Limb (tissue), 2 donors: ENCODE measurements at regions not wholly inside any gene's neighbourhood (a gene's known extent, or its start where the extent isn't known, plus 50 kb on each side); places are given as distances from the start of the nearest gene placed in this dataset.

Experiments
- DNase-seq, 2 donors: peaks; one replicate each; pipeline ENCODE4 v3.0.0-alpha.2; 2016; ENCODE audit errors: extremely low spot score in 2 of 2

DNA sequence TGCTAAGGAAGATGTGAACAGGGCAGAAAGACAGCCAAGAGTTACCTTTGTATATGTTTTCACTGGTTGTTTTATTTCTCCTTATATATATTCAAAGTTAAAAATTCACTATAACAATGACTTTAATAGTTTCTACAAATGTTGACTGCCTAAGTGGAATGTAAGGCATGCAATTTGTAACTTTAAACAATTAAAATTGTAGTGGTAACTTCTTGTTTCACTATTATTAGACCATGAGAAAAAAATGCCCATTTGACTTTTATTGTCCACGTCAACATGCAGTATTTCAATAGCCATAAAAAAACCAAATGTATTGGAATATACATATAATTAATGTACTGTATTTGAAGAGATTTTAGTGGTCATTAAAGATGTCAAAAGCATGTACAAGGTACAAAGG, 340.7 kb upstream of the CBLB start:
- DNase-seq: no peak

DNA sequence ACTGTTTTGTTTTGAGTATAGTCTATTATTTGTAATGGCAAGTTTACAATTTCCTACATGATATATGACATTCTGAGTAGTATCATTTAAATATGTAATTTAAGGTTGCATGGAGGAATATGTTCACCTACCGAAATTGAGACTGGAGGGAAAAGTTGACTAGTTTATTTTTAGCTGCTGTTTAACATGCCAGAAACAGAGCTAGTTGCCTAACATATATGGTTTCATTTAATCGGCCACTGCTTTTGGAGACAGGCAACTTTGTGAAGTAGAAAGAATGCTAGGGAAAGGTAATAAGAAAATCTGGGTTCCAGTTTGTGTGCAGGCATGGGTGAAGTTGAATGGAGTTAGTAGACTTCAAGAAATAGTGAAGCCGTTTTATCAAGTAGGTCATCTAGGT, 342.1 kb upstream of the CBLB start:
- no peak for DNase-seq

DNA sequence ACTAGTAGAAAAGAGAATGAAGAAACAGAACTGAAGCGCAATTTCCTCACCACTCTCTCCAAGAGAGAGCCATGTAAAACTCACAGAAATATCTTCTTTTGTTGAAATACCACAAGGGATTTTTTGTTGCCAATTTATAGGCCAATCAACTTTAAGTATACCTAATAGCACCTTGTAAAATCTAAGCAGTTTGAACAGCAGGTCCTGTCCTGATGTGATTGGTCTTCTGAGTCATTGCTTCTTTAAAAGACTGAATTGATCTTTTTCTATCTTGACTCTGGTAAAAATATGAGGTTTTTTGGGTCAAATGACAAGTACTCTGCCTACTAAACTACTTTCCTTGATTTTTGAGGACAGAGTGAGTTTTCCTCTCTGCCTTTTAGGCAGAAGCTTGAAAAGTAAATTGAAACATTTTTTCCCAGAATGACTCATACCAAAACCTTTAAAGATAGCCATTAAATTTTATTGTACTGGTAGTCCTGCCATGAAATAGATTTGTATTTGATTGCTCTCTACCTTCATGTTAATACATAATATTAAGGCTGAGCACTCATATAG, 343.9 kb upstream of the CBLB start:
- DNase-seq: no peak

DNA sequence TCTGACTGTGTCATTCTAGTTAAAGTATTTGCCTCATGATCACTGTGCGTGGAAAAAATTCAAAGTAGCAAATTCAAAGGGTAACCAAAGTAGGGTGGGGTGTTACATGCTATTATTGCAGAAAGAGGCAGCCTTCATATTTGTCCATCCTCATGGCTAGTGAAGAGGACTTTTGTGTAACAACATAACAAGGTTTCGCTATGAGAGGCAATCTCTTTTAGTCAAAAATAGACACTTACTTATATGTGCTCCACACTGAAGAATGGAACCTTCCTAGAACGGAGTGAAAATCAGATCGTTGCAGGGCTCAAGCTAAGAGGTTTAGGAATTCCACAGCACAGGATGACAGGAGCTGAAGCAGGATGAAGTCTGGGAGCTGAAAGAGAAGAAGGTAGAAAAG, 345.1 kb upstream of the CBLB start:
- no peak for DNase-seq

DNA sequence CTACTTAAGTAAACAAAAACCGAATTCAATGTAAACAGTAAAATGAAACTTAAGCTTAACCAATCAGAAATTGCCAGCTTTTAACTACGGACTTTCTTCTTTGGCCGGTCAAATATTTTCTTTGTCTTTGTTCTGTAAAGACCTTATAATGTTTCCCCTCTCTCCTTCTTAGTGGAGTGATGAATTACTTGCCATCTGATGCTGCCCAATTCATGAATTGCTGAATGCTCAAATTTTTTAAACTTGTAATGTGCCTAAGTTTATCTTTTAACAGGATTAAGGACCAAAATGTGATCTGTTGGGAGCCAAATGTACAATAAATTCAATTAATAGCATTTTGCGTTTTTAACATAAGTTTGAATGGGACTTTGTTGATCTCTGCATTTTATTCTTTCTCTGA, 345.8 kb upstream of the CBLB start:
- no peak for DNase-seq

DNA sequence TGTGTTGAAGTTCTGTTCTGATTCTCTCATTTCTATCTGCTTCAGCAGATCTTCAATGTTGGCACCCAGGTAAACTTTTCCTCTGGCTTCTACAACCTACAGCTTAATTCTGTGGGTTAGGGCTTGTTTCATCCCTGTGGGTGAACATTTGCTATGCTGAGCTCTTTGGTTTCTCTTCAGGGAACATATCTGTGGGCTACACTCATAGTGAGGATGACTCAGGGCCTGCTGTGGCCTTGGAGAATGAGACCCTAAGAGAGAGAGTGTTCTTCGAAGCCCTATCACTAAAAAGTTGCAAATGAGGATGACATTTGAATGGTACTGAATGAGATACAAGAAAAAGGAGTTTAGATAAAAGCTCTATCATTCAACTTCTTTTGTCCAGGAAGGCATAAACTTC, 346.2 kb upstream of the CBLB start:
- no peak for DNase-seq

DNA sequence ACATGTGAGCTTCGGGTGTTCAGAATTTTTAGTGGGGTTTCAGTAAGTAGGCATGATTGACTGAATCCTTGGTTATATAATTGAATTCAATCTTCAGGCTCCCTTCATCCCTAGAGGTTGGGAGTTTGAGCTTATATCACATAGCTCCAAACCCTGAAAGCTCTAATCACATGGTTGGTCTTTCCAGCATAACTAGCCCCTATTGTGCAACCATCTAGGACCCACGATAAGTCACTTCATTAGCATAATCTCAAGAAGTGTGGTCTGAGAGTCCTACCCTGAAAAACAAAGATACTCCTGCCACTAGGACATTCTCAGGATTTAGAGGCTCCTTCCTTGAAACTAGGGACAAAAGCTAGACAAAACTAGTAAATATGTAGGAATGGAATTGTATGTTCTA, 348.9 kb upstream of the CBLB start:
- no peak for DNase-seq

DNA sequence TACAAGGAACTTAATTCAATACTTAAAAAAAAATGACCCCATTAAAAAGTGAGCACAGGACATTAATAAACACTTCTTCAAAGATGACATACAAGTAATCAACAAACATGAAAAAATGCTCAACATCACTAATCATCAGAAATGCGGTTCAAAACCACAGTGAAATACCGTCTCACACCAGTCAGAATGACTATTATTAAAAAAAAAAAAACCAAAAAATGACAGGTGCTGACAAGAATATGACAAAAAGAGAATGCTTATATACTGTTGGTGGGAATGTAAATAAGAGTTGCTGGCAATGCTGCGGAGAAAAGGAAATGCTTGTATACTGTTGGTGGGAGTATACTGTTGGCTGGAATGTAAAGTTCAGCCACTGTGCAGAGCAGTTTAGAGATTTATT, 358.3 kb upstream of the CBLB start:
- DNase-seq: no peak

DNA sequence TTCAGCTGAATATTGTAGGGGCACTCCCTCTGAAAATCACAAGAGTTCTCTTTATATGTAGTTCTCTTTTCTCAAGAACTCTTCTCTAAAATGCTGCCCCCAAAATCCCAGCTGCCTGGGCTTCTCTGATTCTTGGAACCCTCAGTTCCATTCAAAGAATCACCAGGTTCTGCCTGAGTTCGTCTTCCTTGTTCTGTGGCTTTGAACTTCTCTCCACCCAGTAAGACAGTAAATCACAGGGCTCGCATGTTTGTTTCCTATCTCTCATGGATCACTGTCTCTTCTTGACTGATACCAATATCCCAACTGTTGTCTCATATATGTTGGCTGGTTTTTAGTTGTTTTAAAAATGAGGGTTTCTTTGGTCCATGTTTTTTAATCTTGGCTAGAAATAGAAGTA, 359.5 kb upstream of the CBLB start:
- no peak for DNase-seq

DNA sequence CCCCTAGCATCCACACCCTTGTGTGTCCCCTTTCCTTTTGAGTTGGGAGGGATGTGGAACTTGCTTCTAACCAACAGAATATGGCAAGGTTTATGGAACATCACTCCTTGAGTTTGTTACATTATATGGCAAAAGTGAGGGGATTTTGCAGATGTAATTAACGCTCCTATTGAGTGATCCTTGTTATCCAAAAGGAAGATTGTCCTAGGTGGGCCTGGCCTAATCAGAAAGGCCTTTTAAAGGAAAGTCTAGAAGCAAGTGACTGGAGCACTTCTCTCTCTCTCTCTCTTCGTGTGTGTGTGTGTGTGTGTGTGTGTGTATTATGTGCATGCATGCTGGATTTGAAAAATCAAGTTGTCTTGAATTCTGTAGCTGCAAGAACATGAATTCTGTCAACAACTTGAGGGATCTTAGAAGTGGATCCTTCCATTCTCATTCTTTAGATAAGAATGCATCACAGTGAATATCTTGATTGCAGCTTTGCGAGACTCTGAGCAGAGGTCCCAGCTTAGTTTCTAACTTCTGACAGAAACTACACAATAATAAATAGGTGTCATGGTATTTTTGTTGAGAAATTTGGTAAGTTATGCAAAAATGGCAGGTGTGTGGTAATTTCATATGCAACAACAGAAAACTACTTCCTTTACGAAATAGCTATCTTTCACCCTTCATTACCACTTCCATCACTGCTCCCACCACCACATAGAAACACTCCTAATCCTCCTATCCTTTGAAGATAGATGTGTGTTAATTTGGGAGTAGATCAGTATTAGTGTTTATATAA, 360.9 kb upstream of the CBLB start:
- no peak for DNase-seq

DNA sequence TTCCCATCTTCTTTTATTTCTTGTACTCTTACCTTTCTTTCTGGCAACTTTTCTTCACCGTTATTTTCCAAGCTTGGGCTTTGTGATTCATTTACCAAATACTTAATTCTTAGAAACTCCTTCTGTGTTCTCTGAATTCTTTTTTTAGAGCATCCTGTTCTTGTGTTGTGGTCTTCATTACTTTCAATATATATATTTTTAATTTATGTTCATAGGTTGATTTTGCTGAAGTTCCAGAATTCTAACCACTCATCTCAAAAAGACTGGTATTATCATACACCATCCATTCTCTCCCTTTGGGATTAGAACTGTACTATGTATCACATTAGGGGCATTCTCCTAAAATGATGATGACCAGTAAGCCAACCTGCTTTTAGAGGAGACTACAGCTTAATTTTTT, 362.3 kb upstream of the CBLB start:
- no peak for DNase-seq

DNA sequence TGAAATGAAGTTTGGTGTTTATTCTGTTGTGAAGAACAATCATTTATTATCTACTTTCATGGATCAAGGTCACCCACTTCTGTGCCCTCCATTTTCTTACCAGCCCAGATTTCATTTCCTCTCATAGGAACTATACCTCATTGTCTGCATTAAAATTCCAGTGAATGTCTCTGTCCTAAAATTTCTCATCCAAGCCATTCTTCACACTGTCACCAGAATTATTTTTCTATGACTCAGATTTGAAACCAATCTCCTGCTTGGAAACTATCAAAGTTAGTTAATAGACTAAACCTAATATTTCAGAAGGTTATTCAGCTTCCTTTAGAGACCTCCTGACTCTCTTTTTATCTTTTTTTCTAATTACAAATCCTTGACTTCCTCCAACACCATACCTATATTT, 364.1 kb upstream of the CBLB start:
- DNase-seq: no peak

DNA sequence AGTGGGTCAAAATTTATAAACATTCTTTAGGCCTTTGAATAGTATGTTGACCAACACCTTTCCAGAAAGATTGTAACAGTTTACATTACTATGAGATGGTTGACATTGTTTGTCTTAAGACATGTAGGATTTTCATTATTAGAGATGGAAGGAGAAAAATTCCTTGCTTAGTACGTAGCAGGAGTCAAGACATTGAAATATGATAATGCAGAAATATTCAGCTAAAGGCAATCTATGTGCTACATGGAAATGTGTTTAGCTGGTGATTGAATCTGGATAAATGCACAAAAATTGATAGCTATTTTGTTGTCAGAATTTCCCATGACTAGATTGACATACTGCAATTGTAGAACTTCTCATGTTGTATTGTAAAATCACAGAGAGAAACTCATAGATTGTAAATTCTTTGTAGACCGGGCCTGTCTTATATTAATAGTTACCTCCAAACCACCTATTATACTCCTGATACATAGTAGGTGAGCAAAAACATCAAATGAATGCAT, 370.4 kb upstream of the CBLB start:
- DNase-seq: no peak

DNA sequence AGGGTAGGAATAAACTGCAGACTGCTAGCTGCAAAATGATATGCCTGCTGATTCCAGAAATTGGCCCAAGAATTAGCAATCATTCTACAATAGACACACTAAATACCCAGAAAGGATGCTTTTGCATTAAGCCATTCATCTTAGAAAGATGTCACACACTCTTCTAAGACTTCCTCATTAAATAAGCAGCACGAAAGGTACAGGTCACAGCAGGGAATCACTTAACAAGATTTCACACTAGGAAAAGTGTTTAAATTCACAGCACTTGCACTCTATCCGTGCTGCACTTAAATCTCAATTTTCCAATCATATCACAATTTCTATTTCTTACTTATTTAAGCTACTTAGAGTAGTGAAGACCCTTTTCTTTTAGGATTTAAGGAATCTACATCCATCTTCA, 372.8 kb upstream of the CBLB start:
- no peak for DNase-seq

DNA sequence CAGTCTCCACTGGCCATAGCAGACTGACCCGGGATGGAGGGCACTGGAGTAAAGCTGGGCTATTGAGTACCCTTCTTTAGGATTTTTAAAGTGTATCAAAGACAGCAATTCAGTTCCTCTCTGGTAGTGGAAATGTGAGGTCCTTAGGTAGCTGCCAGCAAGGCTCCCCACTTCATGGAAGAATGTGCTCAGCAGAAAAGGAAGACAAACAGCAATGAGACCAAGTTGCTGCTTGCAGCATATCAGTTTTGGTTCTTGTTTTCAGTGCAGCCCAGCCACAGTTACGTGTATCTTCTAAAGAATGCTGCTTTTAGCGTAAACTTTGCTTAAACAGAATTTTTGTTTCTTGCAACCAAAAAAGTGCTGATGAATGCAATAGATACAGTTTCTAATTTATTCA, 374.0 kb upstream of the CBLB start:
- DNase-seq: no peak

DNA sequence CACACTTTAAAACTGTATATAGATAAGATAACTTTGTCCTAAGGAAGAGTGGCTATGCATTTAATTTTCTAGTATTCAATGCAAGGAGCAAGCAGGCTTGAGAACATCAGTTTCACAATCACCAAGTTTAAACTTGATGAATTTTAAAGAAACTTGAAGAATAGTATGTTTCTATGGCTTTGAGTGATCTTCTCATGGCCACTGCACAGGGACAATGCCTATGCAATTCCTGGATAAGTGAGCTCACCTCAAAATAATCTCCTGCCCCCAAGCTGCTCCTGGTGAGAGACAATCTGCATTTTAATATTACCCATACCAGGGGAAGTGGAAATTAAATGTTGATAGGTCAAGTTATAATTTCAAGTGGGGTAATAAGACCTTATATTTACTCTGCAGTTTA, 376.6 kb upstream of the CBLB start:
- no peak for DNase-seq

DNA sequence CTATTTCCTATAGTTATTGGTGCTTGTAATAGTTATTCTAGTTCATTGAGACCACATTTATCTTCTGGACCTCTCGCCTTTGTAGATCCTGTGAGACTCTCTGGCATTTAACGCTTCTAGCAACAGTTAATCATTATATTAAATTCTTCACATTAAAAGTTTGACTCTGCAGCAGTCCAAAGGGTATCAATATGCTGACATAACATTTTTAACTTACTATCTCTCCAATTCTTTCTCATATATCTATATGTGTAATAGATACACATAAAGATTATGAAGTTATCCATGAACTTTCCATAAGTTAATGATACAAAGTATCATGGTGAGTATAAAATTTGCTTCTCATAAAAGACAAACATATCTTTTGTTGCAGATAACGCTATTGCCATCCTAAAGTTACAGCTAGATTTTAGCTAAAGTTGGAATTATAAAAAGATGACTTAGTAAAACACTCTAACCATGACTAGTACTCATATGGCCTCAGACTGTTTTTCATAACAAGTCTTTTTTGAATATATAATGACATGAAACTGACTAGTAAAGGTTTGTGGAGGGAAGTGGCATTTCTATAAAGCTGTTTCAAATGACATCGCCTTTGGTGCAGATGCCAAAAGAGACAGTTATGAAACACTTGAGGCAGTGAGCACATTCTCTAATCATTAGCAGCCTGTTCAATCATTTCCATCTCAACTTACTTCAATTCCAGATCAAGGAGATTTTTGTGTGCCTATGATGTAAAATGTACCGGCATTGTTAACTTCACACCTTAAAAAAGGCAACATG, 379.3 kb upstream of the CBLB start:
- DNase-seq: no peak

DNA sequence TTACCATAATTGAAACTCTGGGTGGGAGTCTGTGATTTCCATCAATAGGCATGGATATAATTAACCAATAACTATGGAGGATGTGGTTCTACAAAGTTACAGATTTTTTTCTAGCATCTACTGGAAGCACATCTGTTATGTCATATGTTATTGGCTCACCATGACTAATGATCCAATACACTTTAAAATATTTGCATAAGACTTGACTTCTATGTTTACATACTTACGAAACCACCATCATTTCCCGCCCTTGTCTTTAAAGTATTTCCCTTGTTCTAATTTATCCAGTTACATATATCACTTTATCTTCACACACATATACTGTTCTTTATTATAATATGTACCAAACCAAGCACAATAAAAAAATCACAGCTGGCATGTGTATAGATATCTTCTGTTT, 380.3 kb upstream of the CBLB start:
- no peak for DNase-seq

DNA sequence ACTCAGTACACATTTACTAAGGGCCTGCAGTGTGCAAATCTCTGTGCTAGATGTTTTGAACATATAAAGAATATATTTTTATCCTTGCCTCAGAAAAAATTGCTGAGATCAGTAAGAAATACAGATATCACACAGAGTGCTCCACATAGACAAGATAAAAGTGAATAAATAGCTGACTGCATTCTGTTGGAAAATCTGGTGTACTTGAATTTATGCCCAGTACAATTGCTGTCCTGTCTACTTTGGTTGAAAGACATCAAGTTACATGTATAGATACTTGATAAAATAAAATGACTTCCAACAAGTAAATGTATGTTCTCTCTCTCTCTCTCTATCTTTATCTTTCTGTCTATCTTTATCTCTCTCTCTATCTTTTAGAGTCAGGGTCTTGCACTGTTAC, 381.2 kb upstream of the CBLB start:
- DNase-seq: no peak

DNA sequence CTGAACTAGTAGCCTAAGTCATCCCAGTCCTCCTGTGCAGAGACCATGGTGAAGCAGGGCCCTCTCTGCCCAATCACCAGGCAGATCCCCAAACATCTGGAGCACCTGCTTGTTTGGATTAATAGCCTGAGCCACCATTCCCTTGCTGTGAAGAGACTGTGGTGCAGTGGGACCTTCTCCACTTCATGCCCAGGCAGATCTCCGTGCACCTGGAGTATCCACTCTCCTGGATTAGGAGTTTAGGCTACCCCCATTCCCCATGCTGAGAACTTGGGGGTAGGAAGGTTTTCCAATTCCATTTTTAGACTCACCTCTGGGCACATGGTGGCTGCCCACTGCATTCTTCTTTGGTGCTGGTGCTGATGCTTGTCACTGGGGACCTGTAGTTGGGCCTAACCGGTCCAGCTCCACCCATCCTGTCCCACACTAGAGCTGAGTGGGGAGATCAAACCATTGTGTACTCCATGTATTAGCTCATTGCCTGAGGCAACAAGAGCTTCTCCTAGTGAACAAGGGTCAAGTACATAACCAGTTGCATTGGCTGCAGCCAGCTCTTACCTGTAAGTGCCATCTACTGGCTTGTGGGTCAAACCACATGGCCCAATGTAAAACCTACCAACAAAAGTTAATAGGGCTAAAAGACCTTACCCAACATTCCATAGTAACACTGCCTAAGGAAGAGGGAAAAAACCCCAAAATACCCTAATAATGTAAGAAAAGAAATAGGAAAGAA, 382.5 kb upstream of the CBLB start:
- DNase-seq: no peak

DNA sequence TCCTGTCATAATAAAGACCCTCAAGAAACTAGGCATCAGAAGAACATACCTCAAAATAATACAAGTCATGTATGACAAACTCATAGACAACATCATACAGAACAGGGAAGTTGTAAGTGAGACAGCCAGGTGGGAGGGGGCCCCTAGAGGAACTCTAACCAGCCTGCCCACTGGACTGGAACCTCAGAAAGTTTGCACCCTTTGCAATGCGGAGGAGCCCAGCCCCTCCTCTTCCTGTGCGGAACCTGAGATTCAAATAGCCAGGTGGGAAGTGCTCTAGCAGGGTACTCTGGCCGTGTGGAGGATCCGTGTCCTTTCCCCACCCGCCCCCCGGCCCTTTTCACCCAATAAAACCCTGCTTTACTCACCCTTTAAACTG, 387.0 kb upstream of the CBLB start:
- no peak for DNase-seq
